HUES48 (cell line): ENCODE measurements at regions not wholly inside any gene's neighbourhood (a gene's known extent, or its start where the extent isn't known, plus 50 kb on each side); places are given as distances from the start of the nearest gene placed in this dataset.
"Not testable (repeated sequence)": the region's sequence is repeated elsewhere in the genome, so short reads cannot be mapped to it uniquely, and the experiment has no call there.

ENCODE experiments used
- H3K27ac ChIP-seq: one replicate; pipeline ENCODE4 v1.7.0; 2013; ENCODE audit warnings: low read depth, low read length, inconsistent platforms
- H3K27me3 ChIP-seq: 2 replicates; pipeline ENCODE4 v1.6.1; 2013; ENCODE audit warnings: mild to moderate bottlenecking, low read length; ENCODE audit not compliant: control insufficient read depth, insufficient read depth
- H3K36me3 ChIP-seq: 2 replicates; pipeline ENCODE4 v1.6.1; 2013; ENCODE audit warnings: low read length; ENCODE audit not compliant: control insufficient read depth, insufficient read depth
- H3K4me1 ChIP-seq: 2 replicates; pipeline ENCODE4 v1.6.1; 2013; ENCODE audit warnings: mild to moderate bottlenecking, low read length; ENCODE audit not compliant: control insufficient read depth, insufficient read depth
- H3K4me3 ChIP-seq: 2 replicates; pipeline ENCODE4 v1.5.1; 2013; ENCODE audit warnings: mild to moderate bottlenecking, low read depth, low read length
- H3K9ac ChIP-seq: 2 replicates; pipeline ENCODE4 v1.6.1; 2013; ENCODE audit warnings: mild to moderate bottlenecking, low read depth, low read length, moderate library complexity
- H3K9me3 ChIP-seq: 2 replicates; pipeline ENCODE4 v1.6.1; 2013; ENCODE audit warnings: low read length; ENCODE audit not compliant: control insufficient read depth, insufficient read depth

- Histone ChIP-seq H3K4me1 (no peaks in the 10 kb centered on the region), H3K27me3 (no peaks in the 10 kb centered on the region)
Observed at GRCh38 chr12:68387338-68387737, 55.2 kb upstream of the MDM1 start.

GRCh38 chr12:68389305-68389704 lies 57.1 kb upstream of the MDM1 start:
- Histone ChIP-seq H3K4me1 (no peaks in the 10 kb centered on the region), H3K9me3 (0 out of 2 replicates have a peak, but pooled peaks cover 4% of the 10 kb centered on the region), H3K27ac (no peak overlapping the region), H3K9ac (no peak overlapping the region), H3K36me3 (no peaks in the 10 kb centered on the region), H3K4me3 (no peak overlapping the region), H3K27me3 (no peaks in the 10 kb centered on the region)

More at GRCh38 chr12:68387338-68387737, 55.2 kb upstream of the MDM1 start:
- 0 out of 2 replicates have a peak, but pooled peaks cover 4% of the 10 kb centered on the region for H3K9me3 ChIP-seq
- H3K36me3 ChIP-seq: no peaks in the 10 kb centered on the region
- H3K27ac ChIP-seq: no peak overlapping the region
- no peak overlapping the region for H3K4me3 ChIP-seq
- no peak overlapping the region for H3K9ac ChIP-seq

DNA sequence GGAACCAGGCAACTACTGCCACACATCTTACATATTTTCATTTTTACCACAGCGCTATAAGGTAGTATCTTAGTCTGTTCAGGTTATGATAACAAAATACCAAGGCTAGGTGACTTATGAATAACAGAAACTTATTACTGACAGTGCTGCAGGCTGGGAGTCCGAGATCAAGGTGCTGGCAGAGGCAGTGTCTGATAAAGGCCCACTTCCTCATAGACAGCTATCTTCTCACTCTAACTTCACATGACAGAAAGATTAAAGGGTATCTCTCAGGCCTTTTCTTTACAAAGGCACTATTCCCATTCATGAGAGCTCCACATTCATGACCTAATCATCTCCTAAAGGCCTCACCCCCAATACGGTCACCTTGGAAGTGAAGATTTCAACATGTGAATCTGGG lies 59.8 kb upstream of the MDM1 start:
- Histone ChIP-seq H3K4me1 (no peaks in the 10 kb centered on the region), H3K9me3 (0 out of 2 replicates have a peak, but pooled peaks cover 4% of the 10 kb centered on the region), H3K9ac (no peak overlapping the region), H3K4me3 (no peak overlapping the region), H3K27me3 (no peaks in the 10 kb centered on the region), H3K27ac (no peak overlapping the region), H3K36me3 (no peaks in the 10 kb centered on the region)

DNA sequence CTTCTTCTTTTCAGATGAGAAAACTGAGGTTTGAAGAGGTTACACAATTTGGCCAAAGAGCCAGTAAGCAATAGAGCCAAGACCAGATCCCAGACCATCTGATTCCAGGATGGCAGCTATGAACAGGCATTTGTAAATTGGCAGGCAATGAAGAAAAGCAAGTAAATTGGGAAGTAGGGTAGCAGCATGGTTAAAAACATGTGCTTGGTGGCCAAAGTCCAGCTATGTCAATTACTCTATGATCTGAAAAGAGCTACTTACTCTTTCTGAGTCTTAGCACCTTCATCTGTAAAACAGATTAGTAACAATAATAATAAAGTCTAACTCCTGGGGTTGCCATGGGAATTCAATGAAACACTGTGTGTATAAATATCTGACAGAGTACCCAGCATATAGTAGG lies 60.2 kb upstream of the MDM1 start:
- H3K27ac ChIP-seq: no peak overlapping the region
- no peak overlapping the region for H3K9ac ChIP-seq
- no peaks in the 10 kb centered on the region for H3K4me1 ChIP-seq
- no peaks in the 10 kb centered on the region for H3K27me3 ChIP-seq
- H3K36me3 ChIP-seq: no peaks in the 10 kb centered on the region
- H3K4me3 ChIP-seq: no peak overlapping the region
- H3K9me3 ChIP-seq: 0 out of 2 replicates have a peak, but pooled peaks cover 4% of the 10 kb centered on the region

DNA sequence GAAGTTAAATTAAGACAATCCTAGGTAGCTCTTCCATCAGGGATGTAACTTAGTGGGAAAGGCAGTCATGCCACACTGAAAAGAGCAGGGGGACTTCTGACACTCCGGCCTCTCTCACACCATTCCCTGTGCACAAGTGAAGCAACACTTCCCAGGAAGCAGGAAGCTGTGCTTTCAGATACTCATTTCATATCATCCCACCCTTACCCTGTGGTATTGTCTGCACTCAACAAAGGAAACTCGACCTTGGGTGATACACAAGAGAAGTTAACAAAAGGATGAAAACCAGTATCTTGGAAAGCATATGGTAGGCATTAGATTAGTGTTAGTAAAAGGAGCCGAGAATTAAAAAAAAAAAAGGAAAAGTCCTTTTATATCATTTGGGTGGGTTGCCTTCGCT lies 61.3 kb upstream of the MDM1 start:
- H3K9me3 ChIP-seq: 0 out of 2 replicates have a peak, but pooled peaks cover 4% of the 10 kb centered on the region
- H3K4me1 ChIP-seq: no peaks in the 10 kb centered on the region
- no peaks in the 10 kb centered on the region for H3K27me3 ChIP-seq
- H3K27ac ChIP-seq: no peak overlapping the region
- H3K9ac ChIP-seq: no peak overlapping the region
- H3K4me3 ChIP-seq: no peak overlapping the region
- no peaks in the 10 kb centered on the region for H3K36me3 ChIP-seq

DNA sequence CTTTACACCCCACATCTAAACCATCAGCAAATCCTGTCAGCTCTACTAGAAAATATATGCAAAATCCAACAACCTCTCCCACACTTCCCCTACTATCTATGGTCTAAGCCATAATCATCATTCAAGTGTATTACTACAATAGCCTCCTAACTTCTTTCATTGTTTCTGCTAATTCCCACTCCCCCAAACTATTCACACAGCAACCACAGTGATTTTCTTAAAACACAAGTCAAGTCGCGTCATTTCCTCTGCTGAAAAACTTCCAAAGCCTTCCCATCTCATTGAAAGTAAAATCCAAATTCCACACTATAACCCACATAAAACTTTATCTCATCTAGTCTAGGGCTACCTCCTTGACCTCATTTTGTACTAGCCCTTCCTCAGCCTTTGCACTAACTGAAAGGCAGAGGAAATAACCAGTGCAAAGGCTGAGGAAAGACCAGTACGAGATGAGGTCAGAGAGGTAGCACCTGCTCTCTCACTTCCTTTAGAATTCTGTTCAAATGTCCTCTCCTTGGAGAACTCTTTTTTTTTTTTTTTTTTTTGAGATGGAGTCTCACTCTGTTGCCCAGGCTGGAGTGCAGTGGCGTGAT lies 65.5 kb upstream of the MDM1 start:
- Histone ChIP-seq H3K4me1 (0 out of 2 replicates have a peak, but pooled peaks cover 10% of the 10 kb centered on the region), H3K4me3 (no peak overlapping the region), H3K9ac (no peak overlapping the region), H3K9me3 (no peaks in the 10 kb centered on the region), H3K27ac (no peak overlapping the region), H3K36me3 (no peaks in the 10 kb centered on the region), H3K27me3 (no peaks in the 10 kb centered on the region)

DNA sequence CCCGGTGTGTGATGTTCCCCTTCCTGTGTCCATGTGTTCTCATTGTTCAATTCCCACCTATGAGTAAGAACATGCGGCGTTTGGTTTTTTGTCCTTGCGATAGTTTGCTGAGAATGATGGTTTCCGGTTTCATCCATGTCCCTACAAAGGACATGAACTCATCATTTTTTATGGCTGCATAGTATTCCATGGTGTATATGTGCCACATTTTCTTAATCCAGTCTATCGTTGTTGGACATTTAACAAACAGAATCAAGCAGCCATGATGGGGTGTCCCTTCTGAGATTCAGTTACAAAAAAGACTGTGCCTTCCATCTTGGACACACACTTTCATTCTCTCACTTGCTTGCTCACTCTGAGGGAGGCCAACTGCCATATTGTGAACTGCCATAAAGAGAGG lies 66.5 kb upstream of the MDM1 start:
- not testable (repeated sequence) for H3K27me3 ChIP-seq, H3K36me3 ChIP-seq, H3K27ac ChIP-seq, H3K4me3 ChIP-seq, H3K9ac ChIP-seq, H3K9me3 ChIP-seq, H3K4me1 ChIP-seq

DNA sequence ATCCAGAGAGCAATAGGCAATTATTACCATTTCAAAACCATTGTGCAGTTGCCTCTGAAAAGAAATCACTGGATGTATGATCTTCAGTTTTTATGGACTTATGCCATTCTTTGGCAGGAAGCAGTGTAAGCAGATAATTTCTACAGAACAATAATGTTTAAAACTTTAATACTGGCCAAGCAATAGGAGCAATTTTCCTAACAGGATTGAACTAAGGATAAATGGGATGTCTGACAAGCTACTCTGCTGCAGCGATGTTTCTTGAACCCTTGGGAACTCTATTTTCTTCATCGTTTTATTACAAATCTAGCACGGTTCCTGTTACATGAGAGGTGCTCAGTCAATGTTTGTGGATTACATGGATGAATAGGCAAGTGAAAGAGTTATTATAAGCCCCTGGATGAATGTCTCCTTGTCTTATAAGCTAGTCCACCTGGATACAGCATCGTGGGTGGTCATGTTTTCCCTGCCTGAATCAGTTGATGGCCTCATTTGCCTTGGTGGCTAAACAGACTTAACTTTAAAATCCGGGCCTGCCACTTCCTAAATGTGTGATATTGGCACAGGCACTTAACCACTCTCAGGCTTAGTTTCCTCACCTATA lies 68.2 kb upstream of the MDM1 start:
- H3K9ac ChIP-seq: no peak overlapping the region
- H3K9me3 ChIP-seq: no peaks in the 10 kb centered on the region
- H3K4me3 ChIP-seq: no peak overlapping the region
- 0 out of 2 replicates have a peak, but pooled peaks cover 10% of the 10 kb centered on the region for H3K4me1 ChIP-seq
- no peaks in the 10 kb centered on the region for H3K36me3 ChIP-seq
- H3K27ac ChIP-seq: no peak overlapping the region
- no peaks in the 10 kb centered on the region for H3K27me3 ChIP-seq

- no peak overlapping the region for H3K4me3 ChIP-seq
- H3K36me3 ChIP-seq: no peaks in the 10 kb centered on the region
- H3K27ac ChIP-seq: no peak overlapping the region
- no peaks in the 10 kb centered on the region for H3K27me3 ChIP-seq
- H3K9me3 ChIP-seq: no peaks in the 10 kb centered on the region
- no peak overlapping the region for H3K9ac ChIP-seq
- 0 out of 2 replicates have a peak, but pooled peaks cover 10% of the 10 kb centered on the region for H3K4me1 ChIP-seq
Observed at GRCh38 chr12:68402422-68402821, 70.3 kb upstream of the MDM1 start.

DNA sequence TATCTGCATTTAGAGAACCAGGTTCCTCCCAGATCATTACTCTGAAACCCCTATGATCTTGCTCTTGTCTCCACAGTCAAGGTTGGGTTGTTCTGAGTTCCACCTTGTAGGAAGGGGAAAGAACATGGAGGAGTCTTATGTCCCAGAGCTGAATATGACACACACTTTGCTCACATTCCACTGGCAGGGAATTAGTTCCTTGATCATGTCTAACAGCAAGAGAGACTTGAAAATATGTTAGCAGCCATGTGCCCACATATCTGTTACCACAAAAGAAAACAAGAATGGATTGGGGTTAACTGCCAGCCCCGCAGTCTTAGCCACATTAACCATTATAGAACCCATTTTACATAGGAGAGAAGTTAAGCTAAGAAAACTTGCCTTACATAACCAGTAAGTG lies 71.1 kb upstream of the MDM1 start:
- Histone ChIP-seq H3K4me3 (no peak overlapping the region), H3K27me3 (no peaks in the 10 kb centered on the region), H3K4me1 (0 out of 2 replicates have a peak, but pooled peaks cover 10% of the 10 kb centered on the region), H3K27ac (no peak overlapping the region), H3K36me3 (no peaks in the 10 kb centered on the region), H3K9me3 (no peaks in the 10 kb centered on the region), H3K9ac (no peak overlapping the region)

GRCh38 chr12:68403711-68404110 lies 71.5 kb upstream of the MDM1 start:
- Histone ChIP-seq H3K27ac (no peak overlapping the region), H3K9ac (no peak overlapping the region), H3K4me1 (0 out of 2 replicates have a peak, but pooled peaks cover 10% of the 10 kb centered on the region), H3K27me3 (no peaks in the 10 kb centered on the region), H3K9me3 (no peaks in the 10 kb centered on the region), H3K36me3 (no peaks in the 10 kb centered on the region), H3K4me3 (no peak overlapping the region)
